SK-N-DZ (cell line): ENCODE measurements at regions not wholly inside any gene's neighbourhood (a gene's known extent, or its start where the extent isn't known, plus 50 kb on each side); places are given as distances from the start of the nearest gene placed in this dataset.
A peak's percentile ranks its signal among the peaks of the same experiment; 100 is the strongest.

Experiments used
- DNase-seq: peaks from one replicate; pipeline ENCODE4 v3.0.0-alpha.2; 2015; ENCODE audit warnings: low spot score

- no peak for DNase-seq
Measured at GRCh38 chr18:24986666-24987302, 365.2 kb downstream of the ZNF521 start.

GRCh38 chr18:24987303-24988252 lies 364.4 kb downstream of the ZNF521 start:
- peak; percentile 13 for DNase-seq

- no peak for DNase-seq
Measured at GRCh38 chr18:24988253-24988840, 363.6 kb downstream of the ZNF521 start.

- DNase-seq = peak; percentile 32
Measured at GRCh38 chr18:24989760-24990593, 362.0 kb downstream of the ZNF521 start.

- DNase-seq = no peak
Measured at GRCh38 chr18:24990671-24991134, 361.3 kb downstream of the ZNF521 start.

- DNase-seq = no peak
Measured at GRCh38 chr18:24991141-24992060, 360.6 kb downstream of the ZNF521 start.

- DNase-seq = no peak
Measured at GRCh38 chr18:24992491-24992890, 359.5 kb downstream of the ZNF521 start.

GRCh38 chr18:24993628-24994027 lies 358.3 kb downstream of the ZNF521 start:
- peak; percentile 28 for DNase-seq

GRCh38 chr18:24995056-24995455 lies 356.9 kb downstream of the ZNF521 start:
- DNase-seq = no peak

- DNase-seq = no peak
Measured at GRCh38 chr18:24995755-24996154, 356.2 kb downstream of the ZNF521 start.

GRCh38 chr18:24999650-25000267 lies 352.2 kb downstream of the ZNF521 start:
- DNase-seq = no peak

GRCh38 chr18:25001803-25002202 lies 350.2 kb downstream of the ZNF521 start:
- DNase-seq = no peak

GRCh38 chr18:25005541-25006403 lies 346.2 kb downstream of the ZNF521 start:
- DNase-seq = no peak

- no peak for DNase-seq
Measured at GRCh38 chr18:25010623-25011374, 341.2 kb downstream of the ZNF521 start.
